ENCODE measurements at regions not wholly inside any gene's neighbourhood (a gene's known extent, or its start where the extent isn't known, plus 50 kb on each side); places are given as distances from the start of the nearest gene placed in this dataset.

GRCh38 chr2:41483982-41484857, 563.6 kb upstream of the PKDCC start (continued):
- TF ChIP-seq, protein P1, sequence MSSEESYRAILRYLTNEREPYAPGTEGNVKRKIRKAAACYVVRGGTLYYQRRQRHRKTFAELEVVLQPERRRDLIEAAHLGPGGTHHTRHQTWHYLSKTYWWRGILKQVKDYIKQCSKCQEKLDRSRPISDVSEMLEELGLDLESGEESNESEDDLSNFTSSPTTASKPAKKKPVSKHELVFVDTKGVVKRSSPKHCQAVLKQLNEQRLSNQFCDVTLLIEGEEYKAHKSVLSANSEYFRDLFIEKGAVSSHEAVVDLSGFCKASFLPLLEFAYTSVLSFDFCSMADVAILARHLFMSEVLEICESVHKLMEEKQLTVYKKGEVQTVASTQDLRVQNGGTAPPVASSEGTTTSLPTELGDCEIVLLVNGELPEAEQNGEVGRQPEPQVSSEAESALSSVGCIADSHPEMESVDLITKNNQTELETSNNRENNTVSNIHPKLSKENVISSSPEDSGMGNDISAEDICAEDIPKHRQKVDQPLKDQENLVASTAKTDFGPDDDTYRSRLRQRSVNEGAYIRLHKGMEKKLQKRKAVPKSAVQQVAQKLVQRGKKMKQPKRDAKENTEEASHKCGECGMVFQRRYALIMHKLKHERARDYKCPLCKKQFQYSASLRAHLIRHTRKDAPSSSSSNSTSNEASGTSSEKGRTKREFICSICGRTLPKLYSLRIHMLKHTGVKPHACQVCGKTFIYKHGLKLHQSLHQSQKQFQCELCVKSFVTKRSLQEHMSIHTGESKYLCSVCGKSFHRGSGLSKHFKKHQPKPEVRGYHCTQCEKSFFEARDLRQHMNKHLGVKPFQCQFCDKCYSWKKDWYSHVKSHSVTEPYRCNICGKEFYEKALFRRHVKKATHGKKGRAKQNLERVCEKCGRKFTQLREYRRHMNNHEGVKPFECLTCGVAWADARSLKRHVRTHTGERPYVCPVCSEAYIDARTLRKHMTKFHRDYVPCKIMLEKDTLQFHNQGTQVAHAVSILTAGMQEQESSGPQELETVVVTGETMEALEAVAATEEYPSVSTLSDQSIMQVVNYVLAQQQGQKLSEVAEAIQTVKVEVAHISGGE (CRISPR knock-in tag; IDR thresholded peaks at IDR 0.05), result no peak
- TF ChIP-seq NR2F1 (conservative IDR thresholded peaks at IDR 0.05) (no peak), SMAD1 (IDR thresholded peaks at IDR 0.05; ENCODE audit: low read depth, partially characterized antibody) (no peak), RCOR1 (conservative IDR thresholded peaks at IDR 0.05; ENCODE audit: low read depth, low read length) (no peak), STAT3 (IDR thresholded peaks at IDR 0.05; ENCODE audit: low read depth, low read length) (no peak), NR2C1 (IDR thresholded peaks at IDR 0.05) (no peak), SUZ12 (IDR thresholded peaks at IDR 0.05; ENCODE audit: unreplicated experiment) (no peak), ZBED1 (IDR thresholded peaks at IDR 0.05; ENCODE audit: borderline replicate concordance) (no peak), HCFC1 (IDR thresholded peaks at IDR 0.05; ENCODE audit: low read length) (no peak), TCF7 (IDR thresholded peaks at IDR 0.05; ENCODE audit: borderline replicate concordance) (no peak), ZNF384 (IDR thresholded peaks at IDR 0.05; ENCODE audit: borderline replicate concordance, low read depth, low read length) (no peak), RBBP5 (conservative IDR thresholded peaks at IDR 0.05) (no peak)
- TF ChIP-seq, protein P2, sequence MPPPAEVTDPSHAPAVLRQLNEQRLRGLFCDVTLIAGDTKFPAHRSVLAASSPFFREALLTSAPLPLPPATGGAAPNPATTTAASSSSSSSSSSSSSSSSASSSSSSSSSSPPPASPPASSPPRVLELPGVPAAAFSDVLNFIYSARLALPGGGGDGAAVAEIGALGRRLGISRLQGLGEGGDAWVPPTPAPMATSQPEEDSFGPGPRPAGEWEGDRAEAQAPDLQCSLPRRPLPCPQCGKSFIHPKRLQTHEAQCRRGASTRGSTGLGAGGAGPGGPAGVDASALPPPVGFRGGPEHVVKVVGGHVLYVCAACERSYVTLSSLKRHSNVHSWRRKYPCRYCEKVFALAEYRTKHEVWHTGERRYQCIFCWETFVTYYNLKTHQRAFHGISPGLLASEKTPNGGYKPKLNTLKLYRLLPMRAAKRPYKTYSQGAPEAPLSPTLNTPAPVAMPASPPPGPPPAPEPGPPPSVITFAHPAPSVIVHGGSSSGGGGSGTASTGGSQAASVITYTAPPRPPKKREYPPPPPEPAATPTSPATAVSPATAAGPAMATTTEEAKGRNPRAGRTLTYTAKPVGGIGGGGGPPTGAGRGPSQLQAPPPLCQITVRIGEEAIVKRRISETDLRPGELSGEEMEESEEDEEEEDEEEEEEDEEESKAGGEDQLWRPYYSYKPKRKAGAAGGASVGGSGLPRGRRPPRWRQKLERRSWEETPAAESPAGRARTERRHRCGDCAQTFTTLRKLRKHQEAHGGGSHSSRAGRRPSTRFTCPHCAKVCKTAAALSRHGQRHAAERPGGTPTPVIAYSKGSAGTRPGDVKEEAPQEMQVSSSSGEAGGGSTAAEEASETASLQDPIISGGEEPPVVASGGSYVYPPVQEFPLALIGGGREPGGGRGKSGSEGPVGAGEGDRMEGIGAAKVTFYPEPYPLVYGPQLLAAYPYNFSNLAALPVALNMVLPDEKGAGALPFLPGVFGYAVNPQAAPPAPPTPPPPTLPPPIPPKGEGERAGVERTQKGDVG (CRISPR knock-in tag; IDR thresholded peaks at IDR 0.05), result no peak

Measured in GM12878 (cell line).